ENCODE measurements at regions not wholly inside any gene's neighbourhood (a gene's known extent, or its start where the extent isn't known, plus 50 kb on each side); places are given as distances from the start of the nearest gene placed in this dataset.

DNA sequence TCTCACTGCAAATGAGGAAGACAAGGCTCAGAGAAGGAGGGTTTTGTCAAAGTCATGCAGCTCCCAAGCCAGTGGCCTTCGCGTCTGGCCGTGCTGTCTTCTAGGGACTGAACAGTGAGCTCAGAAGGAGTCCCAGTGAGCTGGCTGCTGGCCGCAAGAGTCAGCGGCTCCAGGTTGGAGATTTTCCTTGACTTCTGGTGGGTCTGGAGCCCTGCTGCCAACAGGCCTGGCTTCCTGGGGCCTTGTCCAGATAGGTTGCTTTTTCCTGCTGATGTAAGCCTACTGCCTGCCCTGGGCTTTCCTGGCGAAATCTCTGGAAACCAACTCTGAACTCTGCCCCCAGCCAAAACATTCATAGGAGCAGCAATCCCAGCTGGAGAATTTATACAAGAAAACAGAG lies 272.7 kb upstream of the CADM1 start:
- no peak for DNase-seq

DNA sequence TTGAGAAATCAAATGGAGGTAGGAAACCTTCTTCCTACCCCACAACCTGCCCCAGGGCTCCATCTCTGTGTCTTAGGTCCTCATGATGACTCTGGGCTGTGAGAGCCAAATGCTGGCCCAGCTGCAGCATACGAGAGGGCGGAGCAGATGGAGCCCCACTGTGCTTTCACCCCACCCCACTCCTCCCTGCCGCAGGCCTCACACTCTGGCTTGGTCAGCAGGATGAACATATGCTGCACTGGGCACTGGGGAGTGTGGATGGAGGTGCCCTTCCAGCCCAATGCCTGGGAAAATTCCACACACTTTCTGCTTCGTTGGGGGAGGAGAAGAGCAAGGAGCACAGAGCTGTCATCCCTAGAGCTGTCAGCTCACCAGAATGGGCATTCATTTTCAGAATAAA lies 271.6 kb upstream of the CADM1 start:
- DNase-seq, result no peak

DNA sequence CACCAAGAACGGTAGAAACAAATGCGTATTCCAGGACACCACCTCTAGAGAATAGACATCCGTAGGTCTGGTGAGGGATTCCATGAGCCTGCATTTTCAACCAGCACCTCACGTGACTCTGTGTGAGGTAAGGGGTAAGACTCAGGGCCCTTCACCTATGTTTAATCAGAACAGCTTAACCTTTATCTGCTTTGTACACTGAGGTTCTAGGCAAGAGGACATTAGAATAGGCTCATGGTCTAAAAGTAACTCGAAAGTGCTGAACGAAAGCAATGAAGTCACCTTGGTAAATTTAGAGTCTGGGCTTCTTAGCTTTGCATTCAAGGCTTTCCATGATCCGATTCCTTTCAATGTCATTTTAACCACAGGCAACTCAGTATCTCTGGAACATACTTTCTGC lies 270.5 kb upstream of the CADM1 start:
- no peak for DNase-seq

DNA sequence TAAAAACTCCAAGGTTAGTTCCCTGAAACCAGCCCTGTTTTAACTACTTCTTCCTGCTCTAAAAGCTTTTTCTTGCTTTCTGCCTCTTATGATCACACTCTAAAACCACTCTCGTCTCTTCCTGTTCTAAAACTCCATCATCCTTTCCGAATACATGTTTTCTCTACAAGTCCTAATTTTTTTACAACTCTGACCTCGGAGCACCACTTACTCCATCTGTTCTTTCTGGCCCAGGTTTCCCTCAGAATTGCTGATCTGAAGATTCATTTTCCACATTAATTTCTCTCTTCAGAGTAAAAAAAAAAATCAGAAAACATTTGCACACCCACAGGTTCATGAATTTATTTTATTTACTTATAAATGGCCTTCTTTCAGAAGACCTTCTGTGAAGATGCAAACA lies 265.7 kb upstream of the CADM1 start:
- DNase-seq, result no peak

DNA sequence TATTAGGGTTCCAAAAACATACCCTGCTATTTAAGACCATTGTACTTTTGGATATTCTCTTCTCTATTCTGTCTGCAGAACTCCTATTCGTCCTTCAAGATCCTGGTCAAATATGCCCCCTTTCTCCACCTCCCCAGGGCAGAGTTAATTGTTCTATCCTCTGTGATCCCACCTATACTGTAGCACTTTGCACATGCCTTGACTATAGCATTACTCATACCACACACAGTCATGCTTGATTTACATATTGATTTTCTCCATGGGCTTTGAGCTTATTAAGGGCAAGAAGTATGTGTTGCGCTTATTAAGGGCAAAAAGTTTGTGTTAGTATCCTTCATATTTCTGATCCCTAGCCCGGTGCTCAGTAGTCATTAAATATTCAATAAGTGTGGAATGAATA lies 263.7 kb upstream of the CADM1 start:
- no peak for DNase-seq

DNA sequence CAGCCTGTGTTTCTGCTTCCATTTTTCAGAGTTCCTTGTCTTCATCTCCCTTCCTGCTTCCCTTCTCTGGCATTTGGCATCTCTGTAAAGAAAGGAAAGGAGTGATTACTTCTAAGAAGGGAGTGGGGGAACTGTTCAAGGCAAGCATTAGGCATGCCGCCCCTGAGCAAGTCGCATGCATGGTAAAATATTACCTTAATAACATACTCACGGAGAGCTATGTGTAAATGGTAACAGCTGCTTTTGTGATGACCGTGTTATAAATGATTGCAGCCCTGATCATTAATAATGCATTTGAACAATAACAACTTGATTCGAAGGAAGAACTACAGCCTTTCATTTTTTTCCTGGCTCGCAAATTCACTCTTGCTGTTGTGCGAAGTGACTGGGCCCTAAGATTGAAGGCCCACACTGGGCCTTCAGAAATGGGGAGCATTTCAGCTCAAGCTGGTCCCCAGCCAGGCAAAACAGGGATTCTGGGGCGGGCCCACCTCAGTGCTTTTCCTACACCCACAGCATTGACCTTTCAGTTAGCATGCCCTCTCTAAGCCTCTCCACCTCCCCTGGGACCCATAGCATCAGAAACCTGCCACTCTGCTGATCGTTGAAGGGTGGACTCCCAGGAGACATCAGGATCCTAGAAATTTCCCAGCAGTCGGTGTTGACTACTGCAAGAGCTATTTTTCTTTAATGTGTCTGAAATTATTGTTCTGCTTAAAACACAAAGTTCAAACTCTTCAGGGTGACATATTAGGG lies 263.0 kb upstream of the CADM1 start:
- no peak for DNase-seq

DNA sequence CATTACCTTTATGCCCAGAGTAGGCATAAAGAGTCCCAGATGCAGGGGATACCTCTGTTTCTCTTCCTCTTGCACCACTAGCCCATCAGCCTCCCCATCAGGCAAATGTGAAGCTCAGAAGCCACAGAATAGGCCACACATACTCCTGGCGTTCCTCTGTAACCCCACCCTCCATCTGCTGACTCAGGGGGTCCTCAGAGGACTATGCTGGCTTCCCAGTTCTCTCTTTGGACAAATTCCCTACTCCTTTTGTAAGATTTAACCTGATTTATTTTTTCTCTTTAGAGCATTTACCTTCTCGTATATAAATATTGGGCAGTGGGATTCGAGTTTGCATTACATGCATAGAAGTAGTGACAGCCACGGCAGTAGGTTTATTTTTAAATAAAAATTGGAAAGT lies 262.3 kb upstream of the CADM1 start:
- DNase-seq, result no peak

DNA sequence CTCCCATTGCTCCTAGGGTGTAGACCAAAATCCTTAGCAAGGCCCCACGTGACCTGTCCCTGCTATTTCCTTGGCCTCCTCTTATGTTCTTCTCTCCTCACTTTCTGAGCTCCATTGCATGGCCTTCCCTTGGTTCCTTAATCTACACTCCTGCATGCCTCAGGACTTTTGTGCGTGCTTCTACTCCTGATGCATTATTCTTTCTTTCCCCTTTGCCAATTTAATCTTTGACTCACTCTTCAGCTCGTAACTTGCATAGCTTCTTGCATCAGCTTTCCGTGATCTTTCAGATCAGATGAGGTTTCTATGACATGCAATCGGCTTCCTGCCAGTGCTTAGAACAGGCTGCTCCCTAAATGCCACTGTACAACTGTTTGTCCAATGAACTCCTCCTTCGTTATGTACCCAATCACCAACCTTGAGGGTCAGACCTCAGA lies 261.6 kb upstream of the CADM1 start:
- DNase-seq, result no peak

DNA sequence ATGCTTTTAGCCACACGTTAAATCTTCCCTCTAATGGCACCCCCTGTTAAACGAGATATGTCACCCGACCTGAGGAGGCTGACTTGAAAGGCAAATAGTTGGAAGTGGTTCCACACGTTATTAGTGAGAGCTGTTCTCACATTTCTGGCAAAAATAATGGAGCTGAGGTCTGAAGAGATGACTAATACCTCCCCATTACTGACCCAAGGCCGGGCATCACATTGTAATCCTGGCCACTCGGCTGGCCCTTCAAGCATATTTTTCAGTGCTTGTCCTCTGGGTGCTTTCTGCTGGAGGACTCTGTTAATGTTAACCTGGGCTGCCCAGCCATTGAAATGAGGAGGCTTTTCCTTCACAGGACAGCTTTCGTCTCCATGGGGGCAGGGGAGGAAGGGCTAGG lies 260.0 kb upstream of the CADM1 start:
- DNase-seq, result no peak

DNA sequence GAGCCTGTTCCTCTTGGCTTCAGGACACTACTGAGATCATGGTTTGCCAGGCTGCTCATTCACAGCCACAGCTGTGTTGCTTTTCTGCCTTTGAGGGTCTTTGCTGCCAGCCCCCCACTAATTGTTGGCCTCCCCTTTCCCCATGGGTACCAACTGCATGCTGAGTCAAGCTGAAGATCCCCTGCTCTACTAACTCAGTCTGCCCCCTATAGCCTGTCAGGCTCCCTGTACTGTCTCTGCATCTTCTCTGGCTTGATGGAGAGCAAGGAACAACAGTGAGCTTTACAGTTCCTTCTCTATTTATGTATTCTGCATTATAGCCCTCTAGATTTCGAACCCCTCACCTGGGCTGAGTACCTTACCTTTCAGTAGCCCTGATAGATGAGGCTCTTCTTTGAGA lies 257.6 kb upstream of the CADM1 start:
- DNase-seq, result no peak

DNA sequence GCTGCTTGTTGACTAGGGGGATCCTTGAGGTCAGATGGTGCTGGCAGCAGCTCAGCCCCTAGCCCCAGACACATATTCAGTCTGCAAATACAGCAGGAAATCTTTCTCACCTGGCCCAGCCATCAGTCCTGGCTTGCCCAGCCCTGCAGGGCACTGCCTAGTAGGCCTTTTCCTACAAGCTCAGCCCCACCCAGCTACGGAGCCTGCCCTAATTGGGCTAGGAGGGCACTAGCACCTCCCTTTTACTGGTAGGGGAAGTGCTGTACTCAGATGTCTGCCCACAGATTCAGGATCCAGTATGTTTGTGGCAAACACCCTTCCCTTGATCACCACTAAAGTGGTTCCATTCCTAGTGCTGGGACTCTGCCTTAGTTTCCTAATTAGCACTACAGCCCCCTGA lies 257.1 kb upstream of the CADM1 start:
- DNase-seq, result no peak

DNA sequence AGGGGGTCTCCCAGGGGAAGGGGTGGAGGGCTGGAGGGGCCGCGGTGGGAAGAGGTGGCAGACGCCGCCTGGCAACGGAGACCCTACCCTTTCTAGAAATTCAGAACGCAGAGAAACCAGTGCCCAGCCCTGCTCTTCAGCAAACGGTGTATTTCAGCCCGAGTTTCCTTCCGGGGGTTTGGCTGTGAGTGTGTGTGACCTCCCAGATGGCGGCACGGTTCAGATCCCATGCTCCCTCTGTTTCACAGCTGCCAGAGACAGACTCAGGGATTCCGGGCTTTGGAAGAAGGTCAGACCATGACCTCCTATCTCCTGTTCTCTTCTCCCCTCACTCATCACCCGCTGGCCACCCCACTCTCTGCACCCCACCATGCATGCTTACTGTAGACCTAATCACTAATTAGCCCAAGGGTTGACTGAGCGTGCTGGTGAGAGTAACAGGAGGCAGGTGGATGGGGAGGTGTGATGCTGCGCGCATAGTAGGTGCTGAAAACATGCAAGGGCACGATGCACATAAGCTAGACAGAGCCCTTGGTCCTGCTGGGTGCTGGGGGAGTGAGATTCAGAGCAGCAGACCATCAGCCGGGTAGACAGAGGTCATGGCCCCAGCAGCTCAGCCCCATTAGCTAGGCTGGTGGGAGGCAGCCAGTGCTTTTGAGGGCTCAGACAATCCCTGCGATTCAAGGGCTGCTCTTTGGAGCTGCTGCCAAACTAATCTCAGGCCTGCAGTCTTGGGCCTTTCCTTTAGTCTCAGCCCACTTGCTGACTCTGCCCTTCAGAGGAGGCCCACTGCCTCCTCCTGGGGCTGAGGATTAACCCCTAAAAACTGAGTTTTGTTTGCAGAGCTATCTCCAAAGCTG lies 256.5 kb upstream of the CADM1 start:
- DNase-seq, result no peak

DNA sequence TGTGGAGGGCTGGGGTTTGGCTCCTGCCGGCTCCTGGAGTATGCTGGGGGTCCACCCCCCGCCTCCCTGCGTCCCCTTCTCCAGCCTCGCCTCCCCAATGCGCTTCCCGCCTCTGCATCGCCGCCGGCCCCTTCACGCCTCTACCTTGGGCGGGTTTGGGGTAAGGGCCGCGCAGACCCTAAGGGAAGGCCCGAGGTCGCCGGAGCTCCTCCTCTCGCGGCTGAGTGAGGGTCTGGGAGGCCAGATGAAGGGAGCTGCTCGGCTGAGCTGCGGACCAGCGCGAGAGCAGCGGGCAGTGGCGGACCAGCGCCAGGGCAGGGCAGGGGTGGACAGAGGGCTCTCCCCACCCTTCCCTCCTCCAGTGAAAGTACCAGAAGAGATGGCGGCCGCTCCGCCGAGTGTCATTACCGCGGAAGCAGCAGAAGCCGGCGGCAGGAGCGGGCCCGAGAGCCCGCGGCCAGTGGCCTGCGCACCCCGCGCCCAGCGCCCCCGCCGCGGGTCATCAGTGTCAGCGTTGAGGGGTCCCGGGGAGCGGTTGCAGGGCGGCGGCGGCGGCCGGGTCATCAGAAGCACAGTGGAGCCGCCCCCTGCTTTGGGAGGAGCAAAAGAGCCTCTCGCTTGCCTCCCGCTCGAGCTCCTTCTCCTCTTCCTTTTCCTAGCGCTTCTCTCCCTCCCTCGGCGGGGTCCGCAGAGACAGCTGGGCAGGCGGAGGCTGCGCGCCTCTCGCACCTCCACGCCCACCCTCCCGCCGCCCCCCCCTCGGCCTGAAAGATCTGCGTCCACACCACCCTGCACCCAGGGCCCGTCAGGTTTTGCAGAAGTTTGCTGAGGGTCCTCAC lies 255.6 kb upstream of the CADM1 start:
- DNase-seq, result peak; percentile 20

DNA sequence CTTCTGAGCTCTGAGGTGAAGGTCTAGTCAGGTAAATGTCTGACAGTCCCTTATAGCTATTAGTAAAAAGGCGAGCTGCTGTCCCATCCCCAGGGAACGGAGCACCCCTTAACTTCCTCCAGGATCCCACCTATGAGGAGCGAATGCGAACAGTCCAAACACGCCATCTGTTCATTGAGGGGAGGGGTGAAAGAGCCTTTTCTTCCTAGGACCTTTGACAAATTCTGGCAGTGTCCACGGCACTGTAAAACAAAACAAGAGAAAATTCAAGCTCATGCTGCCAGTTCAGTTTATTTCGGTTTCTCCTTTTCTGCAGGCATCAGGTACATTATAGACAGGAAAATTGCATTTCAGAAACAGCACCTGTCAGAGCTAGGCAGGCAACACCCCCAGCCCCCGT lies 253.8 kb upstream of the CADM1 start:
- no peak for DNase-seq

DNA sequence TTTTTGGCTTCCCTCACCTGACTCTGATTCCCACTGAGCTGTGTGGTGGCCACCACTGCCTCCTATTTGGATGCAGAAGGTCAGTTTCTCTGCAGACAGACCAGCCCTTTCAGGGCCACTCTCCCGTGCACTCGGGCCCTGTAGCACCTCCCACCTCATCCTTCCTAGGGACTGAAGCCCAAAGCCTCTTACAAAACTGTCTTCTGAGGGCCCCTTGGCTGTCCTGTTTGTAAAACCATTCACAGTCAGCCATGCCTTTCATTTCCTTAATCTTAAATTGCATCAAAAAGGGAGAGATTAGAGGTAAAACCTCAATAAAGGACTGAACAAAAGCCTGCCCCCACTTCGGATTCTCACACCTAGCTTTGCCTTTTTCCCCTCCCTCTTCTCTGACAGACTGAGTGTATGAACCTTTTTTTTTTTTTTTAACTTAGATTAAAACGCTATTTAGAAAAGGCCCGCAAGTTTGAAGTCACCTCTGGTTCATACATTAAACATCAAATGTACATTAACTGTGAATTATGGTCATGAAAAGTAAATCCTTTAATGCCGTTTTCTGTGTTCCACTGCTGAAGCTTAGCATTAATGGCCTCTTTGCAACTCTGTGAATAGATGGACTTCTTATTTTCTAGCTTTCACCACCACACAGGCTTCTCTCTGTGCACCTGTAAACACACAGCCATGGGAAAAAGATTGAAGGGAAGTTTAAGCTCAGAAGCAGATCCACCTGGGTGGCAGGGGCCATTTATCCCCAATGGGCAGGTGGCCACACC lies 247.2 kb upstream of the CADM1 start:
- no peak for DNase-seq

DNA sequence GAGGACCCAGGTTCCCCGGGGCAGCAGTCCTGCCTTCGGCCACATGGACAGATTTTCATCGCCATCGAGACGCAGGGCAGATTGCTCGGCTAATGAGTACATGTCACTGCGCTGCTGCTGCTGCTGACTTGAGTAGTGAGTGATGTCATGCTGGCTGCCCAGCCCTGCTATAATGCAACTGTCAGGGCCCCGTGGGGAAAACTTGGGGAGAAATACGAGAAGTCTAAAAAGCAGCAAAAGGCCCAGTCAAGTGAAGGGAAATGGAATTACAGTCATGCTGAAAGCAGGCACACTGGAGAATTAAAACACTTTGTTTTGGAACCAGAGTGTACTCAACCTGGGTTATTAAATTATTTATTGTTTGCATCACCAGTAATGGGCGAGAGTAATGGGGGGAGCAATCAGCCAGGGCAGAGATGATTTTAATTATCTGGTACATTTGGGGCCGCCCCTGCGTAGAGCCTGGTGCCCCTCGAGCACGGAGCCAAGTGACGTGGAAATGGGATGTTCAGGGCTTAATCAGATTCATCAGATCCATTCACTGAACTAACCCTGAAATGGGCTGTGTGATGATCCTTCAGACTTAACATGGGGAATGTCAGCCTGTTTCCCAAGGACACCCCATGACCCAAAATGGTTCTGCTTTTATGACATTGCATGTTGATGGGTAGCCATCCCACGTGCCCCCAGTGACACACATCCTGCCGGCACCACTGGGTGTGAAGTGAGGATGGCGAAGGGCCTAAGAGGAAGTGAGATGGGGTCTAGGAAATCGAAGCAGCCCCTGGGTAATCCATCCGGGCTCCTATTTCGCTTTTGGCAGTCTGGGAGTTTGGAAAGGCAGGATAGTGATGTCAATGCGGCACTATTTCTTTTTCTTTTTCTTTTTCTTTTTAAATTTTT lies 241.6 kb upstream of the CADM1 start:
- no peak for DNase-seq

DNA sequence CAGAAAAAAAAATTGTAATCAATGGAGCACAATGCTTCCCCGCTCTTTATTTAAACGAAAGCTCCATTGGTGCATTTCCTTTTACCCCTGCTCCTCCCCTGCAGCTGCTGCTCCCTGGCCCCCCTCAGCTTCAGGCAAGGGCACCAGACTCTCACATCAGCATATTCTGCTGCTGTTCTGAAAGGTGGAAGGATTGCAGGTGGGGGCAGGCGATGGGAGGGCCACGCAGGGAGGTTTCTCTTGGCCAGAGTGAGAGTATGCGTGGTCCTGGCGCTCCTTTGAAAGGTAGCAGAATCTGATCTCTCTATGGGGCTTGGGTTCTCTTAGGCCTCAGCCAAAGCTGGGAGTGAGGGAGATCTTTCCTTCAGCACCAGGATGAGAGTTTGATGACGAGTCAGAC lies 240.9 kb upstream of the CADM1 start:
- DNase-seq, result no peak

DNA sequence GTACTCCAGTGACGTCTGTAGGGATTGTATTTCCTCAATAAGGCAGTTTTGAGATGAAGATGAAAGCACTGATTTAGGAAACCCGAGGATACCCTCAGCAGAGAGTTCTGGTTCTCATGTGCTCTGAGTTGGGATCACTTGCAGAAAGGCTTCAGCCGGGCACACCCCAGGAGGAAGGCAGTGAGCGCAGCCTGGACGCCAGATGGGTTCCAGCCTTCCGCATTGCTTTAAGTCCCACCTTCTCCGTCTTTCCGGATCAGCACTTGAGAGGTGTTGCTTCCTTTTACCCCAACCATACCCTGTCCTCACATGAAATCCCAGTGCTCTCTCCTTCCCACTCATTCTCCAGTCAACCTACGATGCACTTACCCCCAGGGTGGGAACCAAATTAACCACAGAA lies 239.5 kb upstream of the CADM1 start:
- no peak for DNase-seq

DNA sequence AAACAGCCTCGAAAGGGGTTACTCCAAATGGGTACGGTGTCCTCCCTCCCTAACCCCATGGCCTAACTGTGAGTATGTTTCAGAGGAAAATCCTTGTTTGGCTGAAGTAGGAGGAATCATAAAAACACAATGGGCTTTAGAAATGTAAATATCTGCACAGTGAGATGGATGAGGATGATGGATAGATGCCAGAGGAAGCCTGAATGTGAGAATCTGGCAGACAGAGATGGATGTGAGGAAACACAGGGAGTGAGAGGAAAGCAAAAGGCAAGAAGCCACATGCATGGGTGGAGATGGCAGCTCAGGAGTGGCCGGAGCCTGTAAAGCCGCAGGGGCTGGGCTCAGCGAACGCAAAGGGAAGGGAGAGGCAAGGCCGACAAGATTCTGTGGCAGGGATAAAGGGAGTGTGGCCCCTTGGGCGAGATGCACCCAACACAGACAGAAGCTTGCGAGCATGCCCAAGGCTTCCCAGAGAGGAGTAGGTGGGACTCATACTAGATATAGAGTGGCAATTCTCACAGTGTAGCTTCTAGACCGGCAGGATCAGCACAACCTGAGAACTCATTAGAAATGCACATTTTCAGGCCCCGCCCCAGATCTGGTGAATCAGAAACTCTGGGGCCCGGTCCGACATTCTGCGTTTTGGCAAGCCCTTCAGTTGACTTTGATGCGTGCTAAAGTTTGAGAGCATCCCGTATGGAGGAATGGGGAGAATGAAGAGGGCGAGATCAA lies 237.3 kb upstream of the CADM1 start:
- DNase-seq, result no peak

DNA sequence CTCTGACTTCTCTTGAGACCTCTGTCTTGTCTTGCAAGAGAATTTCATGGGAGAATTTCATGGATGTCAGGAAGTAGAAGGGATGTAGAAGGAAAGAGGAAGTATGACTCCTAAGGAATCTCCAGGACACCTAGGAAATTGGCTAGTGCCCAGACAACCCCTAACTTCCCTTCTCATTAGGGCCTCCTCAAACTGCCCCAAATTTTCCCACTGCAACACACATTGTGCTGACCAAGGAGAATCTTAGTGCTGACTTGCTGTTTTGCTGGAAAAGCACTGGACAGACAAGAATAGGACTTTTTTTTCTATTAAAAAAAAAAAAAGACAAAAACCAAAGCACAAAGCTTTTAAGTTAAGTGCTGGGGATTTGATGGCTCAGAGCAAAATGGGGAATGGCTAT lies 236.1 kb upstream of the CADM1 start:
- DNase-seq, result no peak

DNA sequence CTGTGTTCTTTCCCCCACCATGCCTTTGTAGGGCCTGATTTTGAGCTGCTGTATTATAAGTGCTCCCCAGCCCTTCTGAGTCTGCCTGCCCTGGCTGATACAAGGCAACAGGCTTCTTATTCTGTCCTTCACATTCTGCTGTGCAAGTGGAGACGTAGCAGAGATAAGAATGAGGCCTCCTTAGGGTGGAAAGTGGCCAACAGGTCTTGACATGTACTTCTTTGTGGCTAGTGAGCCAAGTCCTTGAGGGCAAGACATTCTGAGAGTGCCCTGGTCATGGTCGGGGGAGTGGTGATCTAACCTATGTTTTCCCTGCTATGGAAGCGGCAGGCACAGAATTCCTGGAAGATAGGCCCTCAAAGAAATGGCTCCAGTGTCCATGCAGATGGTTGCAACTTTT lies 235.7 kb upstream of the CADM1 start:
- DNase-seq, result no peak
